ENCODE measurements at regions not wholly inside any gene's neighbourhood (a gene's known extent, or its start where the extent isn't known, plus 50 kb on each side); places are given as distances from the start of the nearest gene placed in this dataset.

DNA sequence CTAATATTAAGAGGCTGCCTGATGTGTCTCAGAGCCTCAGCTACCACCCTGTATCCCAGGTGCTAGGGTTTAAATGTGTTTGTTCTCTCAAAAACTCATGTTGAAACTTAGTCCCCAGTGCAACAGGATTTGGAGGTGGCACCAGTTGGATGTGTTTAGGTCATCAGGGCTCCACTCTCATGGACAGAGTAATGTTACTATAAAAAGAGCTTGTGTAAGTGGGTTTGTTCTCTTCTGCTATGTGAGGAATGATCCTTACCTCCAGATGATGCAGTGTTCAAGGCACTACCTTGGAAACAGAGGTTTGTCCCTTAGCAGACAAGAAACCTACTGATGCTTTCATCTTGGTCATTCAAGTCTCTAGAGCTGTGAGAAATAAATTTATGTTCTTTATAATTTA is 164.9 kb upstream of the EPHA7 start:
- no peak for DNase-seq
- TF ChIP-seq POLR2A (IDR thresholded peaks at IDR 0.05), result no peak
- intact Hi-C loops (cut with DNase I), result no loop called here
- no peak overlapping the region for H3K4me3 ChIP-seq
- H3K27me3 ChIP-seq, result no peaks in the 10 kb centered on the region
- H3K27ac ChIP-seq, result no peak overlapping the region
- no peaks in the 10 kb centered on the region for H3K4me1 ChIP-seq (replicated peaks in 1 of 2)
- no peaks in the 10 kb centered on the region for H3K36me3 ChIP-seq (replicated peaks in 1 of 2)
- H3K9me3 ChIP-seq (replicated peaks in 1 of 3), result no peaks in the 10 kb centered on the region

DNA sequence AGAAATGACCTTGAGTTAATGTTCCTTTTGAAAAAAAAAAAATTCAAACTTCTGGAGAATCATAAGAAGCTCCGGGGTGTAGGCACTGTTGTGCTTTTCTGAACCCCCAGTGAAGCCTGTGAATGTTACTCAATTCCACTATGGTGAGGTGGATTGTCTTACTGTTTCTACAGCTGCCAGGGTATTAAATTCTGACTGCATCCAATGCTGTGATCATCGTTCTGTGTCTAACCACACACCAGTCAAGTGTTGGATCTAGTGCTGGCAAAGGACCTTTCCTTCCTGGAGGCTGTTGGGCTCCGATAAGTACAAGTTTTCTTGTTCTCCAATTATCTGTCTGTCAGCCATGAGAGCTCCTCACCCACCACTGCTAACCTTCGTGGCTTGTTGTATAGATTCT is 162.0 kb upstream of the EPHA7 start:
- H3K4me1 ChIP-seq (replicated peaks in 1 of 2), result no peaks in the 10 kb centered on the region
- H3K27ac ChIP-seq, result no peak overlapping the region
- DNase-seq, result no peak
- no peaks in the 10 kb centered on the region for H3K9me3 ChIP-seq (replicated peaks in 1 of 3)
- TF ChIP-seq, protein P1, sequence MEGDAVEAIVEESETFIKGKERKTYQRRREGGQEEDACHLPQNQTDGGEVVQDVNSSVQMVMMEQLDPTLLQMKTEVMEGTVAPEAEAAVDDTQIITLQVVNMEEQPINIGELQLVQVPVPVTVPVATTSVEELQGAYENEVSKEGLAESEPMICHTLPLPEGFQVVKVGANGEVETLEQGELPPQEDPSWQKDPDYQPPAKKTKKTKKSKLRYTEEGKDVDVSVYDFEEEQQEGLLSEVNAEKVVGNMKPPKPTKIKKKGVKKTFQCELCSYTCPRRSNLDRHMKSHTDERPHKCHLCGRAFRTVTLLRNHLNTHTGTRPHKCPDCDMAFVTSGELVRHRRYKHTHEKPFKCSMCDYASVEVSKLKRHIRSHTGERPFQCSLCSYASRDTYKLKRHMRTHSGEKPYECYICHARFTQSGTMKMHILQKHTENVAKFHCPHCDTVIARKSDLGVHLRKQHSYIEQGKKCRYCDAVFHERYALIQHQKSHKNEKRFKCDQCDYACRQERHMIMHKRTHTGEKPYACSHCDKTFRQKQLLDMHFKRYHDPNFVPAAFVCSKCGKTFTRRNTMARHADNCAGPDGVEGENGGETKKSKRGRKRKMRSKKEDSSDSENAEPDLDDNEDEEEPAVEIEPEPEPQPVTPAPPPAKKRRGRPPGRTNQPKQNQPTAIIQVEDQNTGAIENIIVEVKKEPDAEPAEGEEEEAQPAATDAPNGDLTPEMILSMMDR (IDR thresholded peaks at IDR 0.05), result no peak
- TF ChIP-seq POLR2A (IDR thresholded peaks at IDR 0.05), result no peak
- no peak overlapping the region for H3K4me3 ChIP-seq
- 62 to 72% (median 67%) methylated on average over 4 of the region's 4 CpGs for WGBS, 4 donors
- intact Hi-C loops (cut with DNase I), result no loop called here
- no peaks in the 10 kb centered on the region for H3K27me3 ChIP-seq
- H3K36me3 ChIP-seq (replicated peaks in 1 of 2), result no peaks in the 10 kb centered on the region

DNA sequence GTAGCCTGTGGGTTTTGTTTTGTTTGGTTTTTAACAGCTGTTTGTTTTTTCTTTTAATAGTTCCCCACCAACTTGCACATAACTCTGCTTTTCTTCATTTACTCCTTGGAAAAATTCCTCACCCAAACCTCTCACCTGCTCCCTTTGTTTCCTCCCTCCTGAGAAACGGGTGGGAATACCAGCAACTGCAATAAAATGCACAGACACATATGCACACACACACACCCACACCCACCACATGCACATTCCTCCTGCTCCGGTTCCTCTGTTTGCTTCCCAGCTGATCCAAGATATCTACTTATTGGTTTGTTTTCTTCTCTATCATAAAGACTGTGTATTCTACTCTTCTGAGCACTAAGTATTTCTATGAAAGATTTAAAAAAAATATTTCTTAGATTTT is 161.1 kb upstream of the EPHA7 start:
- no peaks in the 10 kb centered on the region for H3K27me3 ChIP-seq
- TF ChIP-seq, protein P1 (IDR thresholded peaks at IDR 0.05), result no peak
- no peak for TF ChIP-seq POLR2A (IDR thresholded peaks at IDR 0.05)
- H3K27ac ChIP-seq, result no peak overlapping the region
- no peaks in the 10 kb centered on the region for H3K4me1 ChIP-seq (replicated peaks in 1 of 2)
- DNase-seq, result no peak
- H3K4me3 ChIP-seq, result no peak overlapping the region
- intact Hi-C loops (cut with DNase I), result no loop called here
- 43 to 54% (median 49%) methylated on average over 2 of the region's 2 CpGs for WGBS, 4 donors
- H3K9me3 ChIP-seq (replicated peaks in 1 of 3), result no peaks in the 10 kb centered on the region
- H3K36me3 ChIP-seq (replicated peaks in 1 of 2), result no peaks in the 10 kb centered on the region

DNA sequence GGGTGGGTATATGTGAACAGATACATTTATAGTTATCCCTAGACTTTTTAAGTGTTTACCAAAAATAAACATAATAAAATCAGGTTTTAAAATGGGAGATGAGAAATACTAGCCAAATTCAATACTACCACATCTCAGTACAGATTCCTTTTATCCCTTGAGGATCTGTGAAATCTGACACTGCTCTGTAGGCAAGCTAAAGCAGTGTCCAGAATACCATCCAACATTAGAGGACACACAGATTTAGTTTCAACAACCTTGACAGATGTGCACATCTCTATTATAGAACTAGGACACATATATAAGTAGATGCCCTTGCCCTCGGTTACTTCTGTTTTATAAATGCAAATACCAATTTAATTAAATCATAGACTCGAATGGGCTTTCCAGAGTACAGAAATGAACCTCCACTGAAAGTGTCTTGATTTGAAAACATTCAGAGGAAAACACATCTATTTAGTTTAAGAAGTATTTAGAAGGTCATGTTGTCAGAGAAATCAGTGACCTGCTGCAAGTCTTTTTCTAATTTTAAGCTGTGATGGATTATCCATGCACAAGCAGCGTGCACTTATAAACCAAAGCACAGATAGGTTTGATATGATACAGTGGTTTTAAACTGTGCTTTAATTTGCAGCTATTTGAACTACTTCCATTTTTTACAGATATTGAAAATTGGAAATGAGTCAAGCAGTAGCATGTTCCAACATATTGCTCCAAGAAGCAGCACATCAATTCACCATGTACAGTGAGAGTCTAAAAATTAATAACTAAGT is 156.3 kb upstream of the EPHA7 start:
- DNase-seq, result no peak
- Histone ChIP-seq H3K36me3 (replicated peaks in 1 of 2) (no peaks in the 10 kb centered on the region), H3K27ac (no peak overlapping the region), H3K4me1 (replicated peaks in 1 of 2) (no peaks in the 10 kb centered on the region), H3K4me3 (no peak overlapping the region), H3K9me3 (replicated peaks in 1 of 3) (no peaks in the 10 kb centered on the region), H3K27me3 (no peaks in the 10 kb centered on the region)
- 31 to 40% (median 33%) methylated on average over 3 of the region's 3 CpGs for WGBS, 4 donors
- intact Hi-C loops (cut with DNase I), result no loop called here
- TF ChIP-seq, protein P1 (IDR thresholded peaks at IDR 0.05), result no peak
- TF ChIP-seq POLR2A (IDR thresholded peaks at IDR 0.05), result no peak

DNA sequence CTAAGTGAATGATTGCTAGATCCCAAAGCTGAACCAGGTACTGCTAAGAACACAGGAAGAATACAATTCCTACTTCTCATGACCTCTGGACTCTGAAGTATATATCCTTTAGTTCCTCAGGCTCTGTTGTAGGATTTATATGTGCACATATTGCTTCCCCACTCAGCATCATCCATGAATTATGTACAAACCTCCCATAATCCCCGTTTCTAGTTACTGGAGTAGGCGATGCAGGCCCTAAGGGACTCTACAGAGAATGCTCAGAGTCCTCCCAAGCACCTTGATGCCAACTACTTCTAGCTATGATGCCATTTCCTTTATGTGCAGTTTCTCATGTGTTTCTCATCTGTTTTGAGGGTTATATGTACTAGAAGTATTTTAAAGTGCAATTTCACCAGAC is 154.9 kb upstream of the EPHA7 start:
- WGBS, 4 donors, result 71 to 87% (median 77%) methylated on average over 2 of the region's 2 CpGs
- Histone ChIP-seq H3K36me3 (replicated peaks in 1 of 2) (no peaks in the 10 kb centered on the region), H3K4me3 (no peak overlapping the region), H3K4me1 (replicated peaks in 1 of 2) (no peaks in the 10 kb centered on the region), H3K9me3 (replicated peaks in 1 of 3) (no peaks in the 10 kb centered on the region), H3K27ac (no peak overlapping the region), H3K27me3 (no peaks in the 10 kb centered on the region)
- no peak for TF ChIP-seq POLR2A (IDR thresholded peaks at IDR 0.05)
- TF ChIP-seq, protein P1 (IDR thresholded peaks at IDR 0.05), result no peak
- intact Hi-C loops (cut with DNase I), result no loop called here
- no peak for DNase-seq

Measured in adrenal gland (tissue), 9 donors.